CD4-positive, alpha-beta T cell (primary cell): ENCODE measurements at regions not wholly inside any gene's neighbourhood (a gene's known extent, or its start where the extent isn't known, plus 50 kb on each side); places are given as distances from the start of the nearest gene placed in this dataset.

Source experiments
- ATAC-seq: fragments of 200-7000 bp; cut with Tn5 transposase; one replicate; pipeline ENCODE4 v1.10.0; 2022; ENCODE audit warnings: mild to moderate bottlenecking; ENCODE audit not compliant: poor library complexity
- CTCF ChIA-PET: fragments of 350-600 bp; sonication (Branson Sonifier 250); formaldehyde crosslinking; loops from one replicate; lab custom pipeline; 2021; ENCODE audit warnings: antibody characterized with exemption, inconsistent platforms; lab: Charles Lee
- POLR2A ChIA-PET: fragments of 350-600 bp; sonication (Branson Sonifier 250); formaldehyde crosslinking; loops from one replicate; lab custom pipeline; 2021; ENCODE audit warnings: antibody characterized with exemption, inconsistent platforms; lab: Charles Lee
- DNase-seq, 14 experiments: peaks; one replicate each; pipeline ENCODE4 v3.0.0-alpha.2; 2013 to 2020; ENCODE audit warnings: mixed read lengths in 2 of 14
- H3K27ac ChIP-seq, 2 donors: one replicate each; pipeline versions ENCODE4 v1.5.1 to v1.7.0; 2013; ENCODE audit warnings: low read length in 2 of 2, low read depth in 1 of 2, mild to moderate bottlenecking in 1 of 2
- H3K27me3 ChIP-seq, 2 experiments: 1 replicate in 1 of 2; 2 replicates in 1 of 2; pipeline versions ENCODE4 v1.6.1 to v1.7.0; 2013; ENCODE audit warnings: low read length in 2 of 2, control low read depth in 1 of 2, mild to moderate bottlenecking in 1 of 2, moderate library complexity in 1 of 2; ENCODE audit not compliant: insufficient read depth in 2 of 2, control insufficient read depth in 1 of 2
- H3K36me3 ChIP-seq: one replicate; pipeline ENCODE4 v1.6.1; 2013; ENCODE audit warnings: low read length, control low read depth; ENCODE audit not compliant: insufficient read depth
- H3K4me1 ChIP-seq: one replicate; pipeline ENCODE4 v1.6.1; 2013; ENCODE audit warnings: low read length, control low read depth; ENCODE audit not compliant: insufficient read depth
- H3K4me3 ChIP-seq: one replicate; pipeline ENCODE4 v1.5.1; 2013; ENCODE audit warnings: mild to moderate bottlenecking, low read length, moderate library complexity
- H3K9me3 ChIP-seq, 2 experiments: 1 replicate in 1 of 2; 2 replicates in 1 of 2; pipeline versions ENCODE4 v1.6.1 to v1.7.0; 2013; ENCODE audit warnings: low read length in 2 of 2, mild to moderate bottlenecking in 2 of 2, control low read depth in 1 of 2, moderate library complexity in 1 of 2; ENCODE audit not compliant: control insufficient read depth in 1 of 2, insufficient read depth in 1 of 2
- H3K27ac Mint-ChIP-seq: one replicate; pipeline ENCODE4 v1.8.0; 2020; ENCODE audit warnings: mixed read lengths
- H3K27me3 Mint-ChIP-seq: one replicate; pipeline ENCODE4 v1.8.0; 2021; ENCODE audit warnings: mixed read lengths
- H3K36me3 Mint-ChIP-seq: one replicate; pipeline ENCODE4 v1.8.0; 2021; ENCODE audit warnings: low read depth, mixed read lengths
- H3K4me1 Mint-ChIP-seq: one replicate; pipeline ENCODE4 v1.8.0; 2021; ENCODE audit warnings: low read depth, mixed read lengths
- H3K4me3 Mint-ChIP-seq: one replicate; pipeline ENCODE4 v1.8.0; 2020; ENCODE audit warnings: mild to moderate bottlenecking, mixed read lengths
- H3K9me3 Mint-ChIP-seq: one replicate; pipeline ENCODE4 v1.8.0; 2020; ENCODE audit warnings: mixed read lengths
- CTCF ChIP-seq: fragments of 200-600 bp; IDR thresholded peaks from one replicate; pipeline ENCODE4 v1.8.0; 2022; ENCODE audit warnings: antibody characterized with exemption, mild to moderate bottlenecking
- intact Hi-C, 2 experiments: fragments of 100-400 bp; cut with DNase I in 1 of 2; cut with micrococcal nuclease in 1 of 2; formaldehyde crosslinking; loops; one replicate each; pipeline versions ENCODE4 v1.15.1 to v1.9.0; 2023 to 2025; cut with DNase I, micrococcal nuclease

GRCh38 chr21:19322360-19322759 is 918.8 kb upstream of the TMPRSS15 start:
- no peaks in the 10 kb centered on the region for H3K36me3 Mint-ChIP-seq
- intact Hi-C loops, result no loop called here
- Histone ChIP-seq H3K4me3 (no peak overlapping the region), H3K27me3 (no peaks in the 10 kb centered on the region), H3K9me3 (peaks cover 0 to 5% of the 10 kb centered on the region in 2 experiments), H3K4me1 (no peaks in the 10 kb centered on the region), H3K36me3 (no peaks in the 10 kb centered on the region), H3K27ac (no peak overlapping the region)
- no peaks in the 10 kb centered on the region for H3K9me3 Mint-ChIP-seq
- DNase-seq (no peak), ATAC-seq (no peak)
- CTCF ChIA-PET, result no interaction called here
- H3K4me3 Mint-ChIP-seq, result no peak overlapping the region
- POLR2A ChIA-PET, result no interaction called here
- TF ChIP-seq CTCF, result no peak
- H3K4me1 Mint-ChIP-seq, result no peaks in the 10 kb centered on the region
- no peaks in the 10 kb centered on the region for H3K27me3 Mint-ChIP-seq
- no peak overlapping the region for H3K27ac Mint-ChIP-seq

DNA sequence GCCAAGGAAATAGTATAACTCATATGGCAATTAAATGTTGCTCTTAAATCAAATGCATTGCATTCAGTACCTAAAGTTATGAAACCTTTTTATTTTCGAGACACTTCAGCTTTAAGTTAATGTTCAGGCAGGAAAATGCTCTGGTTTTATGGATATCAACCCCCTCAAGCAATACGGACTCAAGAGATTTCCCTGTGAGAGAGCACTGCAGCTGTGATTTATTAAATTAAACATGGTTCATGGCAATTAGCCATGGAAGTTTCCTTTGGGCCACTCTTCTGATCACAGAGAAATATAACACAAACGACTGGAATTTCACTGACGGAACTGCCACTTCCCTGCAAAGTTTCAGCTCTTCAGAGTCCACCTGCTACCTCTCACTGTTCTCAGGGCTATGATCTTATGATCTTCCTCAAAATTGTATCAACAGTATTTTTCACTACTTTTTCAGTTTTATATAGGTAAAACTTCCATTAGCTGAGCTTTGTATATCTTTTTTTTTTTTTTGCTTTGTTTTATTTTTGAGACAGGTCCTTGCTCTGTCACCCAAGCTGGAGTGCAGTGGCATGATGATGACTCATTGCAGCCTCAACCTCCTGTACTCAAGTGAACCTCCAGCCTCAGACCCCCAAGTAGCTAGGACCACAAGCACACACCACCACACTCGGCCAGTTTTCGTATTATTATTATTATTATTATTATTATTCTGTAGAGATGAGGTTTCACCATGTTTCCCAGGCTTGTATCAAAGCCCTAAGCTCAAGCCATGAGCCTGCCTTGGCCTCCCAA is 923.1 kb upstream of the TMPRSS15 start:
- Mint-ChIP-seq H3K9me3 (peaks cover 4% of the 10 kb centered on the region), H3K27ac (no peak overlapping the region), H3K4me3 (no peak overlapping the region), H3K27me3 (no peaks in the 10 kb centered on the region), H3K36me3 (no peaks in the 10 kb centered on the region), H3K4me1 (no peaks in the 10 kb centered on the region)
- intact Hi-C loops, result no loop called here
- ATAC-seq (no peak), DNase-seq (no peak)
- TF ChIP-seq CTCF, result no peak
- no peak overlapping the region for H3K27ac ChIP-seq
- peaks cover 5 to 6% of the 10 kb centered on the region in 2 experiments for H3K9me3 ChIP-seq
- no peaks in the 10 kb centered on the region for H3K4me1 ChIP-seq
- CTCF ChIA-PET, result interaction anchor here (0.6 kb wide), 1 partner anchor 10 kb away, joined by 3 read pairs; no protein-coding TSS in a partner anchor
- POLR2A ChIA-PET, result no interaction called here
- H3K4me3 ChIP-seq, result no peak overlapping the region
- no peaks in the 10 kb centered on the region for H3K27me3 ChIP-seq
- no peaks in the 10 kb centered on the region for H3K36me3 ChIP-seq

DNA sequence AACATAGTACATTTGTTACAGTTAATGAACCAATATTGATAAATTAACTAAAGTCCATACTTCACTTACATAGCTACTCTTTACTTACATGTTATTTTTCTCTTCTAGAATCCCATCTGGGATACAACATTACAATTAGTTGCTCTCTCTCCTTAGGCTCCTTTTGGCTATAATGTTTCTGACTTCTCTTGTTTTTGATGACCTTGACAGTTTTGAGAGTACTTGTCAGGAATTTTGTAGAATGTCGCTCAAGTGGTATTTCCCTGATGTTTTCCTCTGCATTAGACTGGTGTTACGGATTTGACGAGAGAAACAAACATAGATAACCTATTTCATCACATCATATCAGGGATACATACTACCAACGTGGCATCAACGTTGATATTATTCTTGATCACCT is 925.4 kb upstream of the TMPRSS15 start:
- DNase-seq, result no peak
- no peak for ATAC-seq
- no peaks in the 10 kb centered on the region for H3K36me3 Mint-ChIP-seq
- Histone ChIP-seq H3K4me3 (no peak overlapping the region), H3K27me3 (no peaks in the 10 kb centered on the region), H3K9me3 (peaks cover 7% of the 10 kb centered on the region in 2 experiments), H3K36me3 (no peaks in the 10 kb centered on the region), H3K4me1 (no peaks in the 10 kb centered on the region), H3K27ac (no peak overlapping the region)
- ChIA-PET CTCF (no interaction called here), POLR2A (no interaction called here)
- no peaks in the 10 kb centered on the region for H3K27me3 Mint-ChIP-seq
- no peak overlapping the region for H3K4me3 Mint-ChIP-seq
- TF ChIP-seq CTCF, result no peak
- H3K27ac Mint-ChIP-seq, result no peak overlapping the region
- peaks cover 4% of the 10 kb centered on the region for H3K9me3 Mint-ChIP-seq
- no peaks in the 10 kb centered on the region for H3K4me1 Mint-ChIP-seq
- intact Hi-C loops, result no loop called here
